Activated CD8-positive, alpha-beta T cell treated with anti-CD3 and anti-CD28 coated beads for 36 hours (primary cell): ENCODE measurements at regions not wholly inside any gene's neighbourhood (a gene's known extent, or its start where the extent isn't known, plus 50 kb on each side); places are given as distances from the start of the nearest gene placed in this dataset.

Experiments
- ATAC-seq: fragments of 200-7000 bp; cut with Tn5 transposase; one replicate; pipeline ENCODE4 v1.10.0; 2021; ENCODE audit warnings: mild to moderate bottlenecking, moderate library complexity
- CTCF ChIA-PET: fragments of 350-600 bp; sonication (Branson Sonifier 250); formaldehyde crosslinking; loops from one replicate; lab custom pipeline; 2021; ENCODE audit warnings: antibody characterized with exemption; lab: Charles Lee
- POLR2A ChIA-PET: fragments of 350-600 bp; sonication (Branson Sonifier 250); formaldehyde crosslinking; loops from one replicate; lab custom pipeline; 2021; ENCODE audit warnings: antibody characterized with exemption; lab: Charles Lee
- DNase-seq: peaks from one replicate; pipeline ENCODE4 v3.0.0-alpha.2; 2020
- H3K27ac Mint-ChIP-seq: one replicate; pipeline ENCODE4 v1.8.0; 2021; ENCODE audit warnings: mild to moderate bottlenecking, mixed read lengths
- H3K27me3 Mint-ChIP-seq: one replicate; pipeline ENCODE4 v1.8.0; 2021; ENCODE audit warnings: mixed read lengths
- H3K36me3 Mint-ChIP-seq: one replicate; pipeline ENCODE4 v1.8.0; 2021; ENCODE audit warnings: low read depth, mixed read lengths
- H3K4me1 Mint-ChIP-seq: one replicate; pipeline ENCODE4 v1.8.0; 2021; ENCODE audit warnings: low read depth, mixed read lengths
- H3K4me3 Mint-ChIP-seq: one replicate; pipeline ENCODE4 v1.8.0; 2021; ENCODE audit warnings: mild to moderate bottlenecking, moderate library complexity, mixed read lengths
- H3K9me3 Mint-ChIP-seq: one replicate; pipeline ENCODE4 v1.8.0; 2021; ENCODE audit warnings: mixed read lengths
- CTCF ChIP-seq: fragments of 200-600 bp; IDR thresholded peaks from one replicate; pipeline ENCODE4 v1.8.0; 2022; ENCODE audit warnings: antibody characterized with exemption, mild to moderate bottlenecking
- intact Hi-C: fragments of 100-400 bp; cut with micrococcal nuclease; formaldehyde crosslinking; loops from one replicate; pipeline ENCODE4 v1.10.0; 2022

GRCh38 chr1:4510276-4510691, 144.1 kb upstream of the AJAP1 start:
- H3K27me3 Mint-ChIP-seq: peaks cover 25% of the 10 kb centered on the region
- H3K9me3 Mint-ChIP-seq: no peaks in the 10 kb centered on the region
- H3K4me3 Mint-ChIP-seq: no peak overlapping the region
- DNase-seq (no peak), ATAC-seq (no peak)
- peaks cover 10% of the 10 kb centered on the region for H3K4me1 Mint-ChIP-seq
- ChIA-PET POLR2A (no interaction called here), CTCF (no interaction called here)
- no peaks in the 10 kb centered on the region for H3K36me3 Mint-ChIP-seq
- no peak overlapping the region for H3K27ac Mint-ChIP-seq
- no peak for TF ChIP-seq CTCF
- intact Hi-C loops: no loop called here

GRCh38 chr1:4511374-4511773, 143.0 kb upstream of the AJAP1 start:
- ATAC-seq (no peak), DNase-seq (no peak)
- ChIA-PET POLR2A (no interaction called here), CTCF (no interaction called here)
- Mint-ChIP-seq H3K27me3 (peaks cover 25% of the 10 kb centered on the region), H3K9me3 (no peaks in the 10 kb centered on the region), H3K4me3 (no peak overlapping the region), H3K36me3 (no peaks in the 10 kb centered on the region), H3K27ac (no peak overlapping the region), H3K4me1 (peaks cover 10% of the 10 kb centered on the region)
- intact Hi-C loops: no loop called here
- no peak for TF ChIP-seq CTCF

- CTCF ChIA-PET: no interaction called here
- Mint-ChIP-seq H3K4me1 (peaks cover 10% of the 10 kb centered on the region), H3K9me3 (no peaks in the 10 kb centered on the region), H3K4me3 (no peak overlapping the region), H3K27ac (no peak overlapping the region), H3K27me3 (peaks cover 25% of the 10 kb centered on the region), H3K36me3 (no peaks in the 10 kb centered on the region)
- no peak for TF ChIP-seq CTCF
- POLR2A ChIA-PET: no interaction called here
- no peak for DNase-seq
- ATAC-seq: no peak
- intact Hi-C loops: no loop called here
These were observed 141.8 kb upstream of the AJAP1 start for GRCh38 chr1:4512636-4513035.

GRCh38 chr1:4513685-4514084, 140.7 kb upstream of the AJAP1 start:
- CTCF ChIA-PET: no interaction called here

GRCh38 chr1:4515727-4516289, 138.6 kb upstream of the AJAP1 start:
- ChIA-PET CTCF (no interaction called here), POLR2A (no interaction called here)
- Mint-ChIP-seq H3K27ac (no peak overlapping the region), H3K4me3 (no peak overlapping the region), H3K4me1 (no peaks in the 10 kb centered on the region), H3K27me3 (peaks cover 14% of the 10 kb centered on the region), H3K36me3 (no peaks in the 10 kb centered on the region), H3K9me3 (no peaks in the 10 kb centered on the region)
- TF ChIP-seq CTCF: no peak
- DNase-seq: no peak
- intact Hi-C loops: no loop called here
- no peak for ATAC-seq

More at GRCh38 chr1:4513685-4514084, 140.7 kb upstream of the AJAP1 start:
- ATAC-seq (no peak), DNase-seq (no peak)
- intact Hi-C loops: no loop called here
- H3K9me3 Mint-ChIP-seq: no peaks in the 10 kb centered on the region
- H3K4me3 Mint-ChIP-seq: no peak overlapping the region
- no peak overlapping the region for H3K27ac Mint-ChIP-seq
- peaks cover 10% of the 10 kb centered on the region for H3K4me1 Mint-ChIP-seq
- no peaks in the 10 kb centered on the region for H3K36me3 Mint-ChIP-seq
- no peak for TF ChIP-seq CTCF
- POLR2A ChIA-PET: no interaction called here
- H3K27me3 Mint-ChIP-seq: peaks cover 22% of the 10 kb centered on the region
